Neural cell (in vitro differentiated cells): ENCODE measurements at regions not wholly inside any gene's neighbourhood (a gene's known extent, or its start where the extent isn't known, plus 50 kb on each side); places are given as distances from the start of the nearest gene placed in this dataset.

Source experiments
- H2AFZ ChIP-seq: fragments of 200-600, 300-800 bp; sonication (generic), shearing (Covaris generic); 2 replicates; pipeline ENCODE4 v1.6.0; 2014; ENCODE audit warnings: low read depth, mild to moderate bottlenecking, antibody characterized with exemption, low read length, moderate library complexity
- H3F3A ChIP-seq: fragments of 200-600 bp; shearing (Covaris generic); 2 replicates; pipeline ENCODE4 v1.6.1; 2016; ENCODE audit warnings: mild to moderate bottlenecking, moderate library complexity, mixed read lengths, antibody characterized with exemption, low read length; ENCODE audit not compliant: insufficient read depth, poor library complexity, severe bottlenecking
- H3K27ac ChIP-seq: fragments of 200-600, 300-800 bp; sonication (generic), shearing (Covaris generic); 2 replicates; pipeline ENCODE4 v1.5.1; 2014; ENCODE audit warnings: mild to moderate bottlenecking, low read length, moderate library complexity
- H3K27me3 ChIP-seq: fragments of 300-800, 200-600 bp; sonication (generic), shearing (Covaris generic); 2 replicates; pipeline ENCODE4 v1.6.0; 2014; ENCODE audit warnings: mild to moderate bottlenecking, low read depth, low read length, moderate library complexity; ENCODE audit not compliant: insufficient read depth
- H3K36me3 ChIP-seq: fragments of 300-800, 200-600 bp; sonication (generic), shearing (Covaris generic); 2 replicates; pipeline ENCODE4 v1.5.1; 2014; ENCODE audit warnings: mild to moderate bottlenecking, antibody characterized with exemption, low read length, moderate library complexity; ENCODE audit not compliant: insufficient read depth
- H3K4me2 ChIP-seq: fragments of 300-800, 200-600 bp; sonication (generic), shearing (Covaris generic); 2 replicates; pipeline ENCODE4 v1.6.0; 2014; ENCODE audit warnings: mild to moderate bottlenecking, low read length
- H3K4me3 ChIP-seq: fragments of 300-800, 200-600 bp; sonication (generic), shearing (Covaris generic); 2 replicates; pipeline ENCODE4 v1.5.1; 2014; ENCODE audit warnings: mild to moderate bottlenecking, low read length, moderate library complexity
- H3K79me2 ChIP-seq: fragments of 200-600 bp; shearing (Covaris generic); replicated peaks from 2 replicates; pipeline ENCODE4 v1.6.0; 2014; ENCODE audit warnings: mild to moderate bottlenecking, low read length, moderate library complexity; ENCODE audit not compliant: insufficient read depth
- H3K9ac ChIP-seq: fragments of 300-800, 200-600 bp; sonication (generic), shearing (Covaris generic); 2 replicates; pipeline ENCODE4 v1.6.1; 2016; ENCODE audit warnings: mild to moderate bottlenecking, low read length, mixed read lengths
- H3K9me2 ChIP-seq: fragments of 200-600 bp; shearing (Covaris generic); 2 replicates; pipeline ENCODE4 v1.6.1; 2016; ENCODE audit warnings: mild to moderate bottlenecking, low read length, mixed read lengths; ENCODE audit not compliant: insufficient read depth
- H3K9me3 ChIP-seq: fragments of 200-600, 300-800 bp; sonication (generic), shearing (Covaris generic); 2 replicates; pipeline ENCODE4 v1.6.1; 2016; ENCODE audit warnings: mild to moderate bottlenecking, mixed run types, low read length, moderate library complexity, mixed read lengths
- H4K20me1 ChIP-seq: fragments of 200-600 bp; shearing (Covaris generic); 2 replicates; pipeline ENCODE4 v1.6.1; 2016; ENCODE audit warnings: mild to moderate bottlenecking, mixed run types; ENCODE audit not compliant: insufficient read depth
- EP300 ChIP-seq: fragments of 450-650 bp; conservative IDR thresholded peaks from 2 replicates; pipeline ENCODE4 v1.6.1; 2014; ENCODE audit warnings: antibody characterized with exemption, mild to moderate bottlenecking, moderate library complexity; ENCODE audit not compliant: poor library complexity, severe bottlenecking
- EZH2 ChIP-seq: fragments of 200-600, 300-800 bp; shearing (Covaris generic), sonication (generic); IDR thresholded peaks from 2 replicates; pipeline ENCODE4 v1.6.1; 2014; ENCODE audit warnings: antibody characterized with exemption, low read length, borderline replicate concordance, mild to moderate bottlenecking; ENCODE audit not compliant: insufficient read depth, poor library complexity, severe bottlenecking
- MXI1 ChIP-seq: fragments of 450-650 bp; conservative IDR thresholded peaks from 2 replicates; pipeline ENCODE4 v1.6.1; 2014; ENCODE audit warnings: antibody characterized with exemption, mild to moderate bottlenecking; ENCODE audit not compliant: poor library complexity, severe bottlenecking
- POLR2AphosphoS5 ChIP-seq: IDR thresholded peaks from 2 replicates; pipeline ENCODE4 v1.6.1; 2012
- RAD21 ChIP-seq: fragments of 450-650 bp; conservative IDR thresholded peaks from 2 replicates; pipeline ENCODE4 v1.6.1; 2014; ENCODE audit warnings: antibody characterized with exemption, mild to moderate bottlenecking, moderate library complexity
- REST ChIP-seq: IDR thresholded peaks from 2 replicates; pipeline ENCODE4 v1.6.1; 2012; ENCODE audit warnings: borderline replicate concordance
- SMC3 ChIP-seq: fragments of 450-650 bp; conservative IDR thresholded peaks from 2 replicates; pipeline ENCODE4 v1.6.1; 2014; ENCODE audit warnings: antibody characterized with exemption, mild to moderate bottlenecking, moderate library complexity; ENCODE audit not compliant: poor library complexity
- TAF1 ChIP-seq: IDR thresholded peaks from 2 replicates; pipeline ENCODE4 v1.6.1; 2012; ENCODE audit warnings: low read depth
- TF ChIP-seq, protein P1 (sequence below): fragments of 450-650 bp; IDR thresholded peaks from 2 replicates; pipeline ENCODE4 v1.5.1; 2014; ENCODE audit warnings: antibody characterized with exemption, mild to moderate bottlenecking, moderate library complexity; ENCODE audit not compliant: poor library complexity, severe bottlenecking

- Histone ChIP-seq H3K79me2 (no peaks in the 10 kb centered on the region), H4K20me1 (no peaks in the 10 kb centered on the region), H3K9me2 (no peaks in the 10 kb centered on the region), H3K27me3 (no peaks in the 10 kb centered on the region), H3K36me3 (no peaks in the 10 kb centered on the region), H3K27ac (no peak overlapping the region), H2AFZ (no peak overlapping the region), H3K4me2 (no peak overlapping the region), H3F3A (no peaks in the 10 kb centered on the region), H3K9me3 (no peaks in the 10 kb centered on the region), H3K4me3 (no peak overlapping the region), H3K9ac (no peak overlapping the region)
- TF ChIP-seq MXI1 (no peak), POLR2AphosphoS5 (no peak), SMC3 (no peak), EP300 (no peak), RAD21 (no peak), REST (no peak), TAF1 (no peak), EZH2 (no peak)
- TF ChIP-seq, protein P1, sequence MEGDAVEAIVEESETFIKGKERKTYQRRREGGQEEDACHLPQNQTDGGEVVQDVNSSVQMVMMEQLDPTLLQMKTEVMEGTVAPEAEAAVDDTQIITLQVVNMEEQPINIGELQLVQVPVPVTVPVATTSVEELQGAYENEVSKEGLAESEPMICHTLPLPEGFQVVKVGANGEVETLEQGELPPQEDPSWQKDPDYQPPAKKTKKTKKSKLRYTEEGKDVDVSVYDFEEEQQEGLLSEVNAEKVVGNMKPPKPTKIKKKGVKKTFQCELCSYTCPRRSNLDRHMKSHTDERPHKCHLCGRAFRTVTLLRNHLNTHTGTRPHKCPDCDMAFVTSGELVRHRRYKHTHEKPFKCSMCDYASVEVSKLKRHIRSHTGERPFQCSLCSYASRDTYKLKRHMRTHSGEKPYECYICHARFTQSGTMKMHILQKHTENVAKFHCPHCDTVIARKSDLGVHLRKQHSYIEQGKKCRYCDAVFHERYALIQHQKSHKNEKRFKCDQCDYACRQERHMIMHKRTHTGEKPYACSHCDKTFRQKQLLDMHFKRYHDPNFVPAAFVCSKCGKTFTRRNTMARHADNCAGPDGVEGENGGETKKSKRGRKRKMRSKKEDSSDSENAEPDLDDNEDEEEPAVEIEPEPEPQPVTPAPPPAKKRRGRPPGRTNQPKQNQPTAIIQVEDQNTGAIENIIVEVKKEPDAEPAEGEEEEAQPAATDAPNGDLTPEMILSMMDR: no peak
These were observed 112.9 kb upstream of the LRFN2 start for GRCh38 chr6:40700006-40700580.

- Histone ChIP-seq H3K36me3 (no peaks in the 10 kb centered on the region), H3K4me3 (no peak overlapping the region), H2AFZ (no peak overlapping the region), H3F3A (no peaks in the 10 kb centered on the region), H3K27ac (no peak overlapping the region), H3K9me3 (no peaks in the 10 kb centered on the region), H3K79me2 (no peaks in the 10 kb centered on the region), H3K4me2 (no peak overlapping the region), H3K27me3 (no peaks in the 10 kb centered on the region), H4K20me1 (no peaks in the 10 kb centered on the region), H3K9me2 (no peaks in the 10 kb centered on the region), H3K9ac (no peak overlapping the region)
- TF ChIP-seq TAF1: no peak
- TF ChIP-seq MXI1: no peak
- no peak for TF ChIP-seq SMC3
- no peak for TF ChIP-seq REST
- TF ChIP-seq, protein P1: no peak
- no peak for TF ChIP-seq POLR2AphosphoS5
- TF ChIP-seq EP300: no peak
- TF ChIP-seq EZH2: no peak
- TF ChIP-seq RAD21: no peak
These were observed 108.7 kb upstream of the LRFN2 start for GRCh38 chr6:40695750-40696415.
